SK-N-SH (cell line): ENCODE measurements at regions not wholly inside any gene's neighbourhood (a gene's known extent, or its start where the extent isn't known, plus 50 kb on each side); places are given as distances from the start of the nearest gene placed in this dataset.

Experiments used
- CTCF ChIA-PET: fragments of 300-600, 350-600 bp; formaldehyde crosslinking; extraction: SDS; loops from one replicate; lab custom pipeline; 2021; lab: Yijun Ruan, JAX
- POLR2A ChIA-PET: fragments of 350-600 bp; sonication (Branson Sonifier 250); formaldehyde crosslinking; extraction: SDS; loops from one replicate; lab custom pipeline; 2020; ENCODE audit warnings: antibody characterized with exemption, inconsistent platforms; lab: Yijun Ruan, JAX
- DNase-seq: peaks from one replicate; pipeline ENCODE4 v3.0.0; 2012
- H2AFZ ChIP-seq: fragments of 200-600 bp; sonication (generic); 2 replicates; pipeline ENCODE4 v1.8.1; 2016; ENCODE audit warnings: antibody characterized with exemption, mild to moderate bottlenecking, low read depth
- H3F3A ChIP-seq: fragments of 200-600 bp; sonication (generic); replicated peaks from 2 replicates; pipeline ENCODE3; 2016; ENCODE audit warnings: antibody characterized with exemption, mild to moderate bottlenecking; ENCODE audit not compliant: insufficient read depth
- H3K27ac ChIP-seq, 2 experiments: fragments of 200-500 bp in 1 of 2; fragments of 200-600 bp in 1 of 2; sonication (Bioruptor generic) in 1 of 2; sonication (generic), shearing (Covaris generic) in 1 of 2; 2 replicates each; pipeline versions ENCODE4 v1.5.1 to v1.6.1; 2014 to 2016; ENCODE audit warnings: low read depth in 2 of 2, inconsistent platforms in 1 of 2, low read length in 1 of 2, mild to moderate bottlenecking in 1 of 2, mixed read lengths in 1 of 2
- H3K27me3 ChIP-seq: fragments of 200-600 bp; sonication (generic), shearing (Covaris generic); 2 replicates; pipeline ENCODE4 v1.6.1; 2016; ENCODE audit warnings: mixed run types; ENCODE audit not compliant: insufficient read depth
- H3K36me3 ChIP-seq, 2 experiments: fragments of 200-500 bp in 1 of 2; fragments of 200-600 bp in 1 of 2; sonication (Bioruptor generic) in 1 of 2; sonication (generic) in 1 of 2; replicated peaks in 1 of 2; 2 replicates each; pipeline versions ENCODE3 to v1.5.1; 2014 to 2016; ENCODE audit warnings: low read length in 1 of 2, mild to moderate bottlenecking in 1 of 2; ENCODE audit not compliant: insufficient read depth in 2 of 2, control insufficient read depth in 1 of 2
- H3K4me1 ChIP-seq, 2 experiments: fragments of 200-500 bp in 1 of 2; fragments of 200-600 bp in 1 of 2; sonication (Bioruptor generic) in 1 of 2; sonication (generic), shearing (Covaris generic) in 1 of 2; 2 replicates each; pipeline versions ENCODE4 v1.5.1 to v1.6.1; 2014 to 2016; ENCODE audit warnings: low read depth in 1 of 2, low read length in 1 of 2, mixed run types in 1 of 2; ENCODE audit not compliant: insufficient read depth in 2 of 2, control insufficient read depth in 1 of 2
- H3K4me2 ChIP-seq: fragments of 200-600 bp; sonication (generic), shearing (Covaris generic); 2 replicates; pipeline ENCODE4 v1.6.1; 2017; ENCODE audit warnings: mixed run types
- H3K4me3 ChIP-seq, 2 experiments: fragments of 200-500 bp in 1 of 2; fragments of 200-600 bp in 1 of 2; sonication (Bioruptor generic) in 1 of 2; sonication (generic), shearing (Covaris generic) in 1 of 2; 2 replicates each; pipeline versions ENCODE4 v1.5.1 to v1.8.1; 2014 to 2016; ENCODE audit warnings: low read depth in 2 of 2, inconsistent platforms in 1 of 2, low read length in 1 of 2, mild to moderate bottlenecking in 1 of 2, mixed read lengths in 1 of 2, moderate library complexity in 1 of 2
- H3K79me2 ChIP-seq: fragments of 200-600 bp; sonication (generic); 2 replicates; pipeline ENCODE4 v1.8.1; 2017; ENCODE audit warnings: mild to moderate bottlenecking; ENCODE audit not compliant: insufficient read depth
- H3K9ac ChIP-seq: fragments of 200-600 bp; sonication (generic); 2 replicates; pipeline ENCODE4 v1.6.1; 2017; ENCODE audit warnings: mixed run types
- H3K9me2 ChIP-seq: fragments of 200-600 bp; sonication (generic); 2 replicates; pipeline ENCODE4 v1.6.1; 2017; ENCODE audit warnings: mixed run types
- H3K9me3 ChIP-seq: fragments of 200-600 bp; sonication (generic); 2 replicates; pipeline ENCODE4 v1.6.1; 2017; ENCODE audit warnings: mixed run types, mild to moderate bottlenecking, moderate library complexity
- H4K20me1 ChIP-seq: fragments of 200-600 bp; sonication (generic); 2 replicates; pipeline ENCODE4 v1.6.1; 2017; ENCODE audit warnings: mild to moderate bottlenecking, mixed run types; ENCODE audit not compliant: insufficient read depth
- CHD2 ChIP-seq: fragments of 150-350 bp; IDR thresholded peaks from 2 replicates; pipeline ENCODE4 v1.6.1; 2018; ENCODE audit warnings: low read length; ENCODE audit not compliant: partially characterized antibody
- EP300 ChIP-seq, 2 experiments: IDR thresholded peaks; 2 replicates each; pipeline versions ENCODE4 v1.4.0 to v1.6.1; 2012; ENCODE audit warnings: borderline replicate concordance in 1 of 2, low read depth in 1 of 2, low read length in 1 of 2
- EZH2phosphoT487 ChIP-seq: fragments of 200-600 bp; sonication (generic); IDR thresholded peaks from 2 replicates; pipeline ENCODE4 v1.6.1; 2017; ENCODE audit warnings: low read depth, mixed run types, mild to moderate bottlenecking, antibody characterized with exemption, moderate library complexity, borderline replicate concordance
- FOSL2 ChIP-seq: IDR thresholded peaks from 2 replicates; pipeline ENCODE4 v1.4.0; 2012; ENCODE audit warnings: low read depth, mild to moderate bottlenecking, moderate library complexity, borderline replicate concordance
- FOXJ3 ChIP-seq: sonication (generic); formaldehyde crosslinking; IDR thresholded peaks from 2 replicates; pipeline ENCODE4 v1.5.1; 2020; ENCODE audit warnings: mild to moderate bottlenecking, missing genetic modification reagents
- FOXM1 ChIP-seq: IDR thresholded peaks from 2 replicates; pipeline ENCODE4 v1.4.0; 2012; ENCODE audit warnings: low read depth, mild to moderate bottlenecking
- GABPA ChIP-seq: IDR thresholded peaks from 2 replicates; pipeline ENCODE4 v1.4.0; 2012; ENCODE audit warnings: low read depth, mild to moderate bottlenecking
- GATA2 ChIP-seq: sonication (generic); formaldehyde crosslinking; IDR thresholded peaks from 2 replicates; pipeline ENCODE4 v1.5.0; 2020; ENCODE audit warnings: mild to moderate bottlenecking, missing genetic modification reagents
- IRF3 ChIP-seq: fragments of 150-350 bp; IDR thresholded peaks from 2 replicates; pipeline ENCODE4 v1.6.1; 2016; ENCODE audit warnings: mild to moderate bottlenecking, low read depth, low read length
- MAX ChIP-seq: IDR thresholded peaks from 2 replicates; pipeline ENCODE4 v1.4.0; 2012; ENCODE audit warnings: low read depth
- NFIC ChIP-seq: IDR thresholded peaks from 2 replicates; pipeline ENCODE4 v1.4.0; 2012; ENCODE audit warnings: borderline replicate concordance
- NRF1 ChIP-seq: IDR thresholded peaks from 2 replicates; pipeline ENCODE4 v1.6.1; 2012; ENCODE audit warnings: low read depth, mild to moderate bottlenecking, low read length
- PBX3 ChIP-seq: IDR thresholded peaks from 2 replicates; pipeline ENCODE4; 2012
- RAD21 ChIP-seq: IDR thresholded peaks from 2 replicates; pipeline ENCODE4 v1.6.1; 2012; ENCODE audit warnings: mild to moderate bottlenecking, low read length
- RCOR1 ChIP-seq: fragments of 150-350 bp; IDR thresholded peaks from 2 replicates; pipeline ENCODE4 v1.6.1; 2017; ENCODE audit warnings: antibody characterized with exemption, low read length
- REST ChIP-seq: IDR thresholded peaks from 2 replicates; pipeline ENCODE4 v1.6.1; 2012; ENCODE audit warnings: mild to moderate bottlenecking, low read depth, low read length, moderate library complexity
- SIN3A ChIP-seq: IDR thresholded peaks from 2 replicates; pipeline ENCODE4 v1.6.1; 2012; ENCODE audit warnings: low read depth, mild to moderate bottlenecking, low read length, moderate library complexity, borderline replicate concordance
- SMC3 ChIP-seq: IDR thresholded peaks from 2 replicates; pipeline ENCODE4 v1.6.1; 2012; ENCODE audit warnings: low read depth, low read length, improper control_type of control experiment
- TAF1 ChIP-seq: IDR thresholded peaks from 2 replicates; pipeline ENCODE4 v1.6.1; 2012; ENCODE audit warnings: low read depth, mild to moderate bottlenecking, low read length, moderate library complexity, borderline replicate concordance
- TCF12 ChIP-seq: IDR thresholded peaks from 2 replicates; pipeline ENCODE4 v1.4.0; 2012
- USF2 ChIP-seq: fragments of 150-350 bp; IDR thresholded peaks from 2 replicates; pipeline ENCODE4 v1.6.1; 2017; ENCODE audit warnings: antibody characterized with exemption, low read length, low read depth, borderline replicate concordance
- ZBTB33 ChIP-seq: IDR thresholded peaks from 2 replicates; pipeline ENCODE4 v1.4.0; 2012; ENCODE audit warnings: low read depth, borderline replicate concordance
- WGBS: methylation state at CpG from one replicate; pipeline ENCODE4 v1.1.6; 2017; ENCODE audit warnings: low lambda C conversion rate; 5-methylcytosine and 5-hydroxymethylcytosine counted together

- 28% methylated on average over 7 of the region's 7 CpGs for WGBS
- ChIA-PET CTCF (interaction anchor here (0.6 to 3.0 kb wide), 42 partner anchors 10 to 316 kb away, joined by 3 to 20 read pairs (median 4); no protein-coding TSS in a partner anchor), POLR2A (interaction anchor here (1.5 kb wide), 1 partner anchor 79 kb away, joined by 3 read pairs; no protein-coding TSS in a partner anchor)
- no peak overlapping the region for H3K9ac ChIP-seq
- no peaks in the 10 kb centered on the region for H4K20me1 ChIP-seq
- peak; percentile 61 for DNase-seq
- no peaks in the 10 kb centered on the region for H3K79me2 ChIP-seq
- H3K4me2 ChIP-seq: no peak overlapping the region
- H3F3A ChIP-seq: no peaks in the 10 kb centered on the region
- no peak overlapping the region; a peak in 2 of 4 replicates for H3K4me3 ChIP-seq
- H3K4me1 ChIP-seq: peaks cover 0 to 8% of the 10 kb centered on the region in 2 experiments; a peak in 2 of 4 replicates
- no peaks in the 10 kb centered on the region for H3K9me3 ChIP-seq
- no peaks in the 10 kb centered on the region for H3K36me3 ChIP-seq
- peak overlapping the region in 1 of 2 experiments; percentile 91; a peak in 2 of 4 replicates for H3K27ac ChIP-seq
- no peaks in the 10 kb centered on the region for H3K9me2 ChIP-seq
- no peaks in the 10 kb centered on the region for H3K27me3 ChIP-seq
- H2AFZ ChIP-seq: no peak overlapping the region
- TF ChIP-seq ZBTB33 (no peak), FOXJ3 (CRISPR knock-in tag) (no peak), NRF1 (no peak), PBX3 (no peak), GABPA (no peak), RAD21 (peak; percentile 64), REST (no peak), TCF12 (no peak), SMC3 (peak; percentile 60), FOXM1 (no peak), CHD2 (peak; percentile 79), FOSL2 (no peak), GATA2 (CRISPR knock-in tag) (peak; percentile 94), IRF3 (no peak), USF2 (no peak), MAX (no peak), SIN3A (no peak), EZH2phosphoT487 (no peak), EP300 (IDR thresholded peaks at IDR 0.05; ENCODE audit: borderline replicate concordance in 1 of 2, low read depth in 1 of 2, low read length in 1 of 2) (peak in 1 of 2 experiments; percentile 96; a peak in 2 of 4 replicates), NFIC (no peak), TAF1 (no peak), RCOR1 (peak; percentile 90)
Observed at GRCh38 chr3:73192036-73192738, 130.7 kb downstream of the EBLN2 start.
